Body of pancreas (tissue), 4 donors: ENCODE measurements at regions not wholly inside any gene's neighbourhood (a gene's known extent, or its start where the extent isn't known, plus 50 kb on each side); places are given as distances from the start of the nearest gene placed in this dataset.

Experiments
- POLR2A ChIP-seq, 3 donors: fragments of 450-650 bp; IDR thresholded peaks; one replicate each; pipeline ENCODE4 v1.6.1; 2016; ENCODE audit warnings: antibody characterized with exemption in 3 of 3, mild to moderate bottlenecking in 2 of 3
- TF ChIP-seq, protein P1 (sequence below), 7 experiments: fragments of 450-650 bp in 4 of 7; fragments of 200-600 bp in 3 of 7; sonication (generic) in 3 of 7; IDR thresholded peaks; one replicate each; pipeline ENCODE4 v1.5.1; 2016 to 2019; ENCODE audit warnings: antibody characterized with exemption in 7 of 7

DNA sequence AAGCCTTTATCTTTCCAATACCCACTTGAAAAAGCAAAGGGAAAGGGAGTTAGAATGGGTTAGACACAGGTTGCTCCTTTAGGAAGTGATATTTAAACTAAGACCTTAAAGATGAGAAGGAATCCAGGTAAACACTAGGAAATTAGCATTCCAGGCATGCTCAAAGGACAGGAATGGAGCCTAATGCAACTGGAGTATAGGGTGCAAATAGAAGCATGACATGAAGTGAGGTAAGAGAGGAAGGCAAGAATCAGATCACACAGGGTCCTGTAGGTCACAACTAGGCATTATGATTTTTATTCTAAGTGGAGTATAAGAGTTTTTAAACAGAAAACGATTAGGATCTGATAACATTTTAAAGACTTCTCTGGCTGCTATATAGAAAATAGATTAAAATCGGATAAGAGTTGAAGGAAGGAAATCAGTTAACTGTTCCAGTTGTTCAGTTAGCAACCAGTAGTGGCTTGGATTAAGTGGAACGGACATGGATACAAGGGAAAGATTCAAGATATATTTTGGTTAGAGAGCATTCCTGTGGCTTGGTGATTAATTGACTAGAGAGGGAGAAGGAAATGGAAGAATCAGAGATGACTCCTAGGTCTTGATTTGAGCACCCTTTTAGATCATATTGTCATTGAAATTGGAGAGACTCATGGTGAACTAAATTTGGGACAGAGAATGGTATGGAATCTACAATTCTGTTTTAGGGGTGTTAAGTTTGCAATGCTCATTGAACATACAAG, 95.9 kb downstream of the FBXO4 start:
- TF ChIP-seq, protein P1, sequence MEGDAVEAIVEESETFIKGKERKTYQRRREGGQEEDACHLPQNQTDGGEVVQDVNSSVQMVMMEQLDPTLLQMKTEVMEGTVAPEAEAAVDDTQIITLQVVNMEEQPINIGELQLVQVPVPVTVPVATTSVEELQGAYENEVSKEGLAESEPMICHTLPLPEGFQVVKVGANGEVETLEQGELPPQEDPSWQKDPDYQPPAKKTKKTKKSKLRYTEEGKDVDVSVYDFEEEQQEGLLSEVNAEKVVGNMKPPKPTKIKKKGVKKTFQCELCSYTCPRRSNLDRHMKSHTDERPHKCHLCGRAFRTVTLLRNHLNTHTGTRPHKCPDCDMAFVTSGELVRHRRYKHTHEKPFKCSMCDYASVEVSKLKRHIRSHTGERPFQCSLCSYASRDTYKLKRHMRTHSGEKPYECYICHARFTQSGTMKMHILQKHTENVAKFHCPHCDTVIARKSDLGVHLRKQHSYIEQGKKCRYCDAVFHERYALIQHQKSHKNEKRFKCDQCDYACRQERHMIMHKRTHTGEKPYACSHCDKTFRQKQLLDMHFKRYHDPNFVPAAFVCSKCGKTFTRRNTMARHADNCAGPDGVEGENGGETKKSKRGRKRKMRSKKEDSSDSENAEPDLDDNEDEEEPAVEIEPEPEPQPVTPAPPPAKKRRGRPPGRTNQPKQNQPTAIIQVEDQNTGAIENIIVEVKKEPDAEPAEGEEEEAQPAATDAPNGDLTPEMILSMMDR (IDR thresholded peaks at IDR 0.05): no peak
- no peak for TF ChIP-seq POLR2A (IDR thresholded peaks at IDR 0.05)
